PC-9 (cell line): ENCODE measurements at regions not wholly inside any gene's neighbourhood (a gene's known extent, or its start where the extent isn't known, plus 50 kb on each side); places are given as distances from the start of the nearest gene placed in this dataset.

Source experiments
- EZH2 ChIP-seq: fragments of 200-600 bp; sonication (generic); IDR thresholded peaks from 2 replicates; pipeline ENCODE4 v1.8.0; 2017; ENCODE audit warnings: antibody characterized with exemption, low read depth
- TF ChIP-seq, protein P1 (sequence below): fragments of 200-600 bp; sonication (generic); conservative IDR thresholded peaks from 2 replicates; pipeline ENCODE4 v1.6.1; 2017; ENCODE audit warnings: mixed run types, antibody characterized with exemption, mild to moderate bottlenecking, moderate library complexity

- TF ChIP-seq, protein P1, sequence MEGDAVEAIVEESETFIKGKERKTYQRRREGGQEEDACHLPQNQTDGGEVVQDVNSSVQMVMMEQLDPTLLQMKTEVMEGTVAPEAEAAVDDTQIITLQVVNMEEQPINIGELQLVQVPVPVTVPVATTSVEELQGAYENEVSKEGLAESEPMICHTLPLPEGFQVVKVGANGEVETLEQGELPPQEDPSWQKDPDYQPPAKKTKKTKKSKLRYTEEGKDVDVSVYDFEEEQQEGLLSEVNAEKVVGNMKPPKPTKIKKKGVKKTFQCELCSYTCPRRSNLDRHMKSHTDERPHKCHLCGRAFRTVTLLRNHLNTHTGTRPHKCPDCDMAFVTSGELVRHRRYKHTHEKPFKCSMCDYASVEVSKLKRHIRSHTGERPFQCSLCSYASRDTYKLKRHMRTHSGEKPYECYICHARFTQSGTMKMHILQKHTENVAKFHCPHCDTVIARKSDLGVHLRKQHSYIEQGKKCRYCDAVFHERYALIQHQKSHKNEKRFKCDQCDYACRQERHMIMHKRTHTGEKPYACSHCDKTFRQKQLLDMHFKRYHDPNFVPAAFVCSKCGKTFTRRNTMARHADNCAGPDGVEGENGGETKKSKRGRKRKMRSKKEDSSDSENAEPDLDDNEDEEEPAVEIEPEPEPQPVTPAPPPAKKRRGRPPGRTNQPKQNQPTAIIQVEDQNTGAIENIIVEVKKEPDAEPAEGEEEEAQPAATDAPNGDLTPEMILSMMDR, result no peak
- no peak for TF ChIP-seq EZH2
These were observed 496.6 kb upstream of the SGO1 start for GRCh38 chr3:20682573-20682972.
